ENCODE measurements at regions not wholly inside any gene's neighbourhood (a gene's known extent, or its start where the extent isn't known, plus 50 kb on each side); places are given as distances from the start of the nearest gene placed in this dataset.

- Histone ChIP-seq H3K27ac (ENCODE audit: extremely low read depth, low read depth, low read length) (no peak overlapping the region), H3K27me3 (ENCODE audit: control insufficient read depth in 2 of 2, insufficient read depth in 2 of 2, low read length in 2 of 2) (no peaks in the 10 kb centered on the region), H3K79me2 (ENCODE audit: control insufficient read depth, insufficient read depth, low read length) (no peaks in the 10 kb centered on the region), H3K9me1 (ENCODE audit: control insufficient read depth, insufficient read depth, low read length) (no peaks in the 10 kb centered on the region), H4K20me1 (replicated peaks; ENCODE audit: control insufficient read depth, insufficient read depth, low read length) (no peaks in the 10 kb centered on the region), H3K36me3 (ENCODE audit: control insufficient read depth, insufficient read depth, low read length) (no peaks in the 10 kb centered on the region), H2AFZ (ENCODE audit: low read depth, low read length) (no peak overlapping the region), H3K4me1 (replicated peaks in 1 of 2; ENCODE audit: control insufficient read depth in 2 of 2, insufficient read depth in 2 of 2, low read length in 2 of 2) (no peaks in the 10 kb centered on the region), H3K9me3 (replicated peaks; ENCODE audit: control insufficient read depth, insufficient read depth, low read depth, low read length) (no peaks in the 10 kb centered on the region), H3K4me2 (ENCODE audit: insufficient read depth, low read length) (no peak overlapping the region), H3K9ac (ENCODE audit: insufficient read depth in 1 of 2, low read depth in 2 of 2, low read length in 2 of 2) (no peak overlapping the region), H3K4me3 (no peak overlapping the region)
- ATAC-seq = no peak
- CTCF ChIA-PET (ENCODE audit: low intra/inter-chr PET ratio) = no interaction called here
- BruUV-seq (replicated peaks) = no TSS peak
- intact Hi-C loops (cut with micrococcal nuclease) (no loop called here), in situ Hi-C loops (cut with MboI) (no loop called here)
- FAIRE-seq = no peak
- POLR2A ChIA-PET = interaction anchor here (0.8 kb wide), 1 partner anchor 207 kb away, joined by 3 read pairs; no protein-coding TSS in a partner anchor
- TF ChIP-seq ZNF696 (CRISPR knock-in tag; conservative IDR thresholded peaks at IDR 0.05) (no peak), TCF15 (CRISPR knock-in tag; IDR thresholded peaks at IDR 0.05) (no peak), FOXK1 (CRISPR knock-in tag; IDR thresholded peaks at IDR 0.05; ENCODE audit: borderline replicate concordance) (no peak), HNRNPUL1 (IDR thresholded peaks at IDR 0.05; ENCODE audit: low read length) (no peak), PKNOX1 (IDR thresholded peaks at IDR 0.05) (no peak)
- no peak for DNase-seq (ENCODE audit: extremely low read depth in 1 of 4, low spot score in 3 of 4)
- WGBS (ENCODE audit: insufficient coverage, low coverage, missing lambda C conversion rate) = 0% methylated on average over 2 of the region's 2 CpGs
Measured at GRCh38 chrX:132270021-132270420, 50.8 kb upstream of the RAP2C start.

Measured in K562 (cell line).